ENCODE measurements at regions not wholly inside any gene's neighbourhood (a gene's known extent, or its start where the extent isn't known, plus 50 kb on each side); places are given as distances from the start of the nearest gene placed in this dataset.
"Not testable (repeated sequence)": the region's sequence is repeated elsewhere in the genome, so short reads cannot be mapped to it uniquely, and the experiment has no call there.

DNA sequence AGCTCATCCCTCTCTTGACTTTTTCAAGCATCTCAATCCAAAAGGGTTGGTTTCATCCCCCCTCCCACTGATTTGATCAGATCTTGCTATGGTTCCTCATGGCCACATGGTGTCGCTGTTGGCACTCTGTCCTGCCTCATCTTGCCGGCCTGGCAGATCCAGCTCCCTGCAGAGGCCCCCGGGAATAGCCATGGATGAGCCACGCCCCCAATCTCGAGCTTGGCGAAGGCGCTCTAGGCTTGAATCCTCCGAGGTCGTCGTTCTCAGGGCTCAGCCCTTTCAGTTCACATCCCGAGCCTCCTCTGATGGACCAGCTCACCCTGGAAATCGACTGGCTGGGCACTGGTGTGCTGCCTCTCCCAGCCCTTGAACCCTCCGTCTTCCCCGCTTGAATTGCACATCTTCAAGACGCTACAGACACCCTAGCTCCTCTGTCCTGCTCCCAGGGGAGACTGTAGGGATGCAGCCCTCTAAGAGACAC is 628.7 kb downstream of the TYW1 start:
- peak; percentile 76 for DNase-seq

DNA sequence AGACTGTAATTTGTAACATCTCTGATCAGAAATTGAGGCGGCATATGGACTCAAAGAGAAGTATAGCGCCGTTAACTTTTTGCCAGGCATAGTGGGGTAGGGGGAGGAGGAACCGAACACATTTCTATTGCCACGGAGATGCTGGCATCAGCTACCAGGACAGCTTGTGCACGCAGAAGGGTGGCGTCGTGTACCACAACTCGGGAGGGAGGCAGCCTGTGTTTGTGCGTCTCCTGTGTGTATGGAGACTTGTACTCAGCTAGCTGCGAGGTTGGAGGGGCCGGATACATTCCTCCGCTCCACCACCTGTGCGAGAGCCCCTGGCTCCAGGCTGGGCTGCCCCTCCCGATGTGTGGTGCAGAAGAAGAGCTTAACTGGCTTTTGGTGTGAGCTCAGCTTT is 634.8 kb downstream of the TYW1 start:
- DNase-seq: no peak

DNA sequence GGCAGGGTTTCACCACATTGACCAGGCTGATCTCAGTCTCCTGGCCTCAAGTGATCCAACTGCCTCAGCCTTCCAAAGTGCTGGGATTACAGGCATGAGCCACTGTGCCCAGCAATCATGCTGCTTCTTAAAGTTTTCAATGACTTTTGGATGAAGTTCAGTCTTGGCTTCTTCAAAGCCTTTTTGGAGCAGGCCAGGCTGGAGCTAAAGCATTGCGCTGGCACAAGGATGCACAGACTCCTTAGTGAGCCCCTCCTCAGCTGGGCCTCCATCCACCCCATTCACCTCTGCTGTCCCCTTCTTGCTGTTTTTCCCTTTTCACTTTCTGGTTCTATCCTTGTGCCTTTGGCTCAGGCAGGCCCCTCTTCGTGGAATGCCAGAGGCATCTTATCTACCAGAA is 638.6 kb downstream of the TYW1 start:
- DNase-seq: no peak

DNA sequence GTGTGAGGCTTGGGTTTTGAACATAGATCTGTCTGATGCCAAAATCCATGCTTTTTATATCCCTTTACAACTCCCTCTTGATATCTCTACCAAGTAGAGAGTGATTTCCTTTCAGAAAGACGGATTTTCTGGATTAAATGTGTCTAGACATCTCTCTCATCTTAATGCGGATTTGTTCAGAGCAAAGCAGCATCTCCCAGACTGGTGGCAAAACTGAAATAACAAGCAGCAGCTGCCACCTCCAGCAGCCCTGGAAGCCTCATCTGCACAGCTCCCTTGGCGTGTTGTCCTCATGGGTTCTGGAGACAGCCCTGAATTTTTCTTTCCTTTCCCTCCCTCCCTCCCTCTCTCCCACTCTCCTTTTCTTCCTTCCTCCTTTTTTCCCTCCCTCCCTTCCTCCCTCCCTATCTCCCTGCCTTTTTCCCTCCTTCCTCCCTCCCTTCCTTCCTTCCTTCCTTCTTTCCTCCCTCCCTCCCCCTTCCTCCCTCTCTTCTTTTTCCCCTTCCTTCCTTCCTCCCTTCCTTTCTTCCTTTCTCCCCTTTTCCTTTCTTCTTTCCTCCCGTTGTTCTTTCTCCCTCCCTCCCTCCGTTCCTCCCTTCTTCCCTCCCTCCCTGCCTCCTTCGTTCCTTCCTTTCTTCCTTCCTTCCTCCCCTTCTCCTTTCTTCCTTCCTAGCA is 639.9 kb downstream of the TYW1 start:
- no peak for DNase-seq

DNA sequence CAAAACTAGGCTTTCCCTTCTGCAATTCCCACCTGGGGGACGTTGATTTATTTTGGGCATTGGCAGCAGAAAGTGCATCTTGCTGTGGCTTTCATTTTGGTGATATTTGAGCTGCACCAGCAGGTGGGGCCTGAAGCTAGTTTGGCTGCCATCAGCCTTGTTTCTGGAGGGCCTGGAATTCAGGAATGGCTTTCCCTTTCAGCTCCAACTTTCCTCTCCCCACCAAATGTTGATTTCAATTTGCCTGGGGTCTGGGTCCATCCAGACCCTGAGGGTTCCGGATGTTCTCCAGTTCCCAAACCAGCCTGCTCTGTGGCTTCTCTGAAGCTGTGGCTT is 640.4 kb downstream of the TYW1 start:
- no peak for DNase-seq

DNA sequence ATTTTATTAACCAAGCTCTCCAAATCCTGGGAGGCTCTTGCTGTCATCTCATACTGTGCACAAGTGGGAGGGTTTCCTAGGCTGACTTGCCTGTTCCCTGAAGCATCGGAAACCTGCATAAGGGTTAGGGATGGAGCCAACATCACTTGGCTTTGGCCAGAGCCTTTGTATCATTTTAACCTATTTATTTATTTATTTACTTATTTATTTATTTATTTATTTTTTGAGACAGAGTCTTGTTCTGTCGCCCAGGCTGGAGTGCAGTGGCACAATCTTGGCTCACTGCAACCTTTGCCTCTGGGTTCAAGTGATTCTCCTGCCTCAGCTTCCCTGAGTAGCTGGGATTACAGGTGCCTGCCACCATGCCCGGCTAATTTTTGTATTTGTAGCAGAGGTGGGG is 645.9 kb downstream of the TYW1 start:
- DNase-seq: not testable (repeated sequence)

DNA sequence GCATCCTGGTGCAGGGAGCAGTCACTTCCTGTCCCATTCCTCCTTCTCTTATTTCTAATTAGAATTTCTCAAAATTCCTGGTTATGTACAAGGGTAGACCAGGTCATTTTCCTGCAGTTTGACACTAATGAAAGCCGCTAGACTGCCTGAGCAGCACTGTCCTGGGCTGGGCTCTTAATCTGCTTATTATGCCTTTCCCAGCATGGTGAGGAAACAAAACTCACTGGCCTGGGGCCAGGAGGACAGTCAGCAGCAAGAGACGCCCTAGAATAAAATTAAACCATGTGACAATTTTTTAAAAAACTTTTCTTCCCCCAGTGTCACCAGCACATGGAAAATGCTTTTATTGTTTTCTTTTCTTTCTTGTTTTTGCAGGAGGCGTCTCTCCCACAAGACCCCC is 647.5 kb downstream of the TYW1 start:
- no peak for DNase-seq

DNA sequence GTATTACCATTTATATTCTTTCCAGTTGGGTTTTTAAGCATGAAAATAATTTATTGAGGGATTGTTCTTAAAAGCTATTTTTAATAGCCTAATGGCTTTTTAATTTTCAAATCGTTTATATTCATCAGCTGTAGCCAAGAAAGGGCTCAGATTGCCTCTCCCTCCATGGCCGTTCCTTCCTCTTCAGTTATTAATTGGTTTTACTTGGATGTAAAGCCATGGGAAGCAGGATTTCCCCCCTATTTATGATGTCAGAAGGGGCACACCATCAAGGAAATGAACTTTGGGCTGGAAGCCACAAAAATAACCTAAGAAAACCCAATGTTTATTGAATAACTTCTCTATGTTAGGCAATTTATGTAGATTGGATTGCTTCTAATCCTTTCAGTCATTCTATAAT is 656.3 kb downstream of the TYW1 start:
- no peak for DNase-seq

DNA sequence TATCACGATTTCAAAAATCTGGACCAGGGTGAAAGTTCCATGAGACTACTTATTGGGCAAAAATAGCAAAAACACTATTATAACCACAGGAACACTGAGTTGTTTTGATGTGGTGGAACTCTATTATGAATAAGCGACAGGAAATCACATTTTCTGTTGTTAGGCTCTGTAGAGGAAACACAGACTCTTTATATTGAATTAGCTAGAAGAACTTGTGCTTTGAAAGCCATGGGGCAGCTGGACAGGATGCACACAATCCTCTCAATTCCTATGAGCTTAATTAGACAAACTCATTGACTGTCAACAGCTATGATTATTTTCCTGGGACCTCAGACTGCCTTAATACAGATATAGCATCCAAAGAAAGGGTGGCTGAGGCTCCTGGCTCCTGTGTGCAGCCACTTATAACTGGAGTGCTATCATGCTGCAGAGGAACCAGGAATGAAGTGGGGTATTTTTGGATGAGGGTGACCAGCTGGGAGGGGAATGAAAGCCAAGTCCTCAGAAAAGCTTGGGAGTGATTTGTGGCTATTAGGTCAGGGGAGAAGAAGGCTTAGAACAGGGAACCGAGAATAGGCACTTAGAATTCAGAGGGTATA is 657.3 kb downstream of the TYW1 start:
- DNase-seq: peak; percentile 78

DNA sequence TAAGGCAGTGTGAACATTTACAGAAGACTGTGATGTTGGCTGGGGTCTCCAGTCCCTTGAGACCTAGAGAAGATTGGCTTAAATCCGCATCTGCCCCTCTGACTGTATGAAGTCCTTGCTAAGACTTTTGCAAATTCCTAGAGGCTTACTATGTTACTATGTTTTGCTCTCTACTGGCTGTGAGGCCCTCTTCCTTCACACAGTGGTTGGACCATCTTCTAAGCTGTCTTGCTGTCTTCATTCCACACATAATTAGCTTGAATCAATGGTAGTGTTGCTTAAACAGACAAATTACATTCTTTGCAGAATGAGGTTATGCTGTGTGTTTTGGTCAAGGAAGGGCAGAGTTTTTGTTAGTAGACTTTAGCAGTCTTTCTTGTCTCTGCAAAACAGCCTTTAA is 658.0 kb downstream of the TYW1 start:
- no peak for DNase-seq

DNA sequence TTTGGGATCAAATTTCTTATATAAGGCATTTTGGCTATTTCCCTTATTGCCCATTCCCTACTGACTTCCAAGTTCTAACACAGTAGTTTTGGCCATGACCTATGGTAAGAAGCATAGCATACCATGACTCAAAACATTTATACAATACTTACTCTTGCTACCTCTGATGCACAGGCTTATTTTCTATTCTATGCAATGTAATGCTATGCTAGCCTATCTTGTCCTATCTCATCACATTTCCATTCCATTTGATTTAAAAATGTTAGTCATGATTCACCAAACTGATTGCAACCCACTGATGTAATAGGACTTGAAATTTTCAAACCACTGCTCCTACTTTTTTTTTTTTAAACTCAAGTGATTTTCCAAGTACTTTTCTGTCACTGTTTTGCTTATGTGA is 658.5 kb downstream of the TYW1 start:
- no peak for DNase-seq

DNA sequence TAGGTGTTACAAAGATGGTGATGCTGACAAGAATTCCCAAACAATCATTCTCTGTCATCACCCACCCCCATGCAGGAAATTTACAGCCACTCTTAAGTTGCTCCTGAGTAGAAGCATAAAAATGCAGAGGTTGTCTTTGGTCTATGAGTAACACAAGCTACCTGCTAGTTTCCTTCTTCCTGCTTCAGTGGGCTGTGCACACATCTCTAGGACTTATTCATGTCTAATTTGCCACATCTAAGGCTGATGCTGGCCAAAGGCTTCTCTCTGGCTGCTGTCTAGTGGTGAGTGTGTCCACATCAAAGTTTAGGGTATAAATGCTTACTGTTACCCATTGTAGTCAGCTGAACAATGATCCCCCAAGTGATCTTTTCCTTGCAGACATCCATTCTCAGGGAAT is 662.5 kb downstream of the TYW1 start:
- no peak for DNase-seq

DNA sequence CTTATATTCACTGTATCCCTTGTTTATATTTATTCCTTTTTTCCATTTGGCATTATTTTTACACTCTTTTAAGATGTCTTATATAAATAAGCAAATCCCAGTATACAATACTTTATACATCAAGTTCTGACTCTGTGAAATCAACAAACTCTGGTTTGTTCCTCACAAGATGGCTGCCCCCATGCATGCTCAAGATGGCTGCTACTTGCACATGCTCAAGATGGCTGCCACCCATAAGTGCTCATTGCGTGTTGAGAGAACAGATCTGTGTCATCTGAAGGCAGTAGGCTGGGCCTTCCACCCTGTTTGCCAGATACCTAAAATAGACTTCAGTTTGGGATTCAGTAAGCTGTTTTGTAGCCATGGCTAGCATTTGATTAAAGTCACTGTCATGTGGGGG is 666.2 kb downstream of the TYW1 start:
- no peak for DNase-seq

DNA sequence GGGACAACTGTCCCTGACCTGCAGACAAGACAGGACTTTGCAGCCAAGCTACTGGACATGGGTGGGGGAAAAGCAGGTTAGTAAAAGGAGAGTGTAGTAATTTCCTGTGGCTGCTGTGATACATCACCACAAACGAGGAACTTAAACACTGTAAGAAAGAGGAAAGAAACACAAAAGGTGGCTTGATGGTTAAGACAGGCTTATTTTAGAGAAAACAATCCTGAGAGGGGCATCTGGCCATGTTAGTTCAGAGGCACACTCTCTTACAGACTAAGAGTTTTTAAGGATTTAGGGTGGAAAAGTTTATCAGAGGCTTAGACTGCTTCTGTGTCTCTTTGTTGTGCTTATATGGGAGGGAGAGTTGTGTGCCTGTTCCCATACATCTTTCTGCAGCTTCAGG is 667.0 kb downstream of the TYW1 start:
- no peak for DNase-seq

DNA sequence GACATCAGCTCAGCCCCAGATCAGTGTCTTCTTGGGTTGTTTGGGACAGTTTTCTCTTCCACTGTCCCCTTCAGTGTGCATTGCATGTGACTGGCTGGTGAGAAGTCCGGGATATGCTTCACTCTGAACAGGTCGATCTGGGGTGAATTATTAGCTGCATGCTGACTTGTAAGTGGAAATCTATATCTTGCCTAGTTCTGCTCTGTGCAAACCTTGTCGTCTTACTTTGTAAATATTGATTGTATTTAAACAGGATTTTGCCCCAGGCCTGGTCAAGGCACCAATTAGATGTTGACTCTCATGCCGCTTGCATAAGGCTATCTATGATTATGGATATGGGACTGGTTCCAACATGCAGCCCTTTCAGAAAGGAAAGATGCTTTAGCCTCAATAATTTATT is 669.7 kb downstream of the TYW1 start:
- DNase-seq: not testable (repeated sequence)

DNA sequence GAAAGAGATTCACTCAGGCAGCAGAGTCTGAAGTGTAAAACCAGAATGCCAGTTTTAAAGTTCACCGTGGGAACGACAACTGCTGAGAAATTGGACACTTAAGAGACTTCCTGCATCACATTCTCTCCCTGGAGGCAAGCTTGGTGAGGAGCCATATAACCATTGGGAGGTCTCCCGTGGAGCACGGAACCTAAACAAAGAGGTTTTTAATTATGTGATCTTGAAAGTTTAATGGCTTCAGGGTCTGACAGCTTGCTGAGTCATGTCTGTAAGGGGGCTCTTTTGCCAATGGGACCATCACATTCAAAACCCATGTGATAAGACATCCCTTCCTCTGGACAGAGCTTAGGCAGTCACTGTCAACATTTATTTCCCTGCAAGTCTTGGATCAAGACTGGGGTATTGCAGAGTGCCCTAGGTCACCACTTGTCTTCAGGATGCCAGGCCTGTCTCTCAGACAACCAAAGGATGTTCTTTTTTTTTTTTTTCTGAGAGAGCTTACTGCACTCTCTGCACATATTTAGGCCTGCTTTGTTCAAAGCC is 674.4 kb downstream of the TYW1 start:
- DNase-seq: no peak

DNA sequence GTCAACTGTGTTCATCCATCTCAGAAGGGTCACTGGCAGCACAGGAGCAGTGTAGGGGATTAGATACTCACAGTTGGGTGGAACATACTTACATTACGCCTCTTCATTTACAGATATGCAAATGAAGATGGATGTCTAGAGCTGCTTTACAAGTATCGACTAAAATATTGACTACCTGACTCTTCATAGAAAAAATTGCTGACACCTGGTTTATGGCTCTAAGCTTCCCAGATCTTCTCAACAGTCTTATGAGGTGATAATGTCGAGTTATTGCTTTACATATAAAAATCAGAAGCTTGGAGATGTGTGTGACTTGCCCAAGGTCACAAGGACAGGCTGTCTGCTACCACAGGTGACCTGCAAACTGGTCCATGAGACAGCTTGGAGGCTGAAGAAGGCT is 677.2 kb downstream of the TYW1 start:
- no peak for DNase-seq

DNA sequence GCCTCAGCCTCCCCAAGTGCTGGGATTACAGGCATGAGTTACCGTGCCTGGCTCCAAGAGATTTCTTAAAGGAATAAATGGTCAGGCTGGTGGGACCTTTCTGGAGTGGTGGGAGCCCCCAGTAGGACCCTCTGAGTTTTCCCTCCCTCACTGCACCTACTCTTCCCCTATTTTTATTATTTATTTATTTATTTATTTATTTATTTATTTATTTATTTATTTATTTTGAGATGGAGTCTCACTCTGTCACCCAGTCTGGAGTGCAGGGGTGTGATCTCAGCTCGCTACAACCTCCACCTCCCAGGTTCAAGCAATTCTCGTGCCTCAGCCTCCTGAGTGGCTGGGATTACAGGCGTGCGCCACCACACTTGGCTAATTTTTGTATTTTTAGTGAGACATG is 678.2 kb downstream of the TYW1 start:
- DNase-seq: not testable (repeated sequence)

DNA sequence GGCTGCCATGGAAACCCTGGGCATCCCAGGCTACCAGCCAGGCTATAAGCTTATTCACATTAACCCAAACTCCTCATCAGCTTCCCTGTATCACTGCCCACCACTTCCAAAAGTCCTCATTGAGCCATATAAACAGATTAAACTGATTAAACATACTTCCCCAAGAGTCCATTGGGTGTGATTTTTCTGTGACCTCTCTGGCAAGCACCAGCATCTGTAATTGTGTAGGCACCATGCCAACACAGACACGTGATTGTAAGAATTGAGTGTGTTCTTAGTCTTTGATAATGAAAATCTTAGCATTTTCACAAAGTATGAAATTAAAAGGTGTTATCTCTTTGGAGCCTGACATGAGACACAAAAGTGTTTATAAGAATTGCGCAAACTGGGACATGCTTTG is 679.3 kb downstream of the TYW1 start:
- no peak for DNase-seq

DNA sequence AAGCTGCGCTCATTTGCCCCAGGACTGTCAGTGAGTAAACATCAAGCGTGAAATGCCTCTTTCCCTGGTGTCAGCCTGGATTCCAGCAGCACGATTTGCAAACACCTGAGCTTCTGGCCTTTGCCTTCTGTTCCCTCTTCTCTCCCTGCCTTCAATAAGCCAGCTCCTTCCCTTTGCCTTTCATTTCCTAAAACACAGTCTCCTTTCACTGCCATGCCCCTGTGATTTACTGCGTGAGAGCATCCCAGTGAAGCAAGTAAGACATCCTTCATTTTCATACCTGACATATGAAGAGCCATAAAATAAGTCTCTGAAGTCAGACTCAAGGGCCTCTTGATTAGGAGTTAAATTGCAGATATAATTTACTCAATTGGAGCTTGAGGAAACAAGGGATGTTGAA is 681.8 kb downstream of the TYW1 start:
- no peak for DNase-seq

DNA sequence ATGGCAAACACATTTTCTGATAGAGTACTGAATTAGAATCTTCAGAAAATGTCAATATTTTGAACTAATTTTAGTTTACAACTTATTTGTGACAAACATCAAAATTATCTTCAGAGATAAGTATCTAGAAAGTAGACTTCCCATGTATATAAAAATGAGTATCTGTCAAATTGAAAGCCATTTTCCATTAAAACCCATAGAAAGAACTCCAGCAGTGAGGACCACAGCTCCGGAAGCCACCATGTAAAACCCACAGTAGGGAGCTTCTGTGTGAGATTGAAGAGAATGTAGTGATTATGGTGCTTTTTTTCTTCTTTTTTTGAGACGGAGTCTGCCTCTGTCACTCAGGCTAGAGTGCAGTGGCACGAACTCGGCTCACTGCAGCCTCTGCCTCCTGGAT is 687.0 kb downstream of the TYW1 start:
- DNase-seq: no peak

DNA sequence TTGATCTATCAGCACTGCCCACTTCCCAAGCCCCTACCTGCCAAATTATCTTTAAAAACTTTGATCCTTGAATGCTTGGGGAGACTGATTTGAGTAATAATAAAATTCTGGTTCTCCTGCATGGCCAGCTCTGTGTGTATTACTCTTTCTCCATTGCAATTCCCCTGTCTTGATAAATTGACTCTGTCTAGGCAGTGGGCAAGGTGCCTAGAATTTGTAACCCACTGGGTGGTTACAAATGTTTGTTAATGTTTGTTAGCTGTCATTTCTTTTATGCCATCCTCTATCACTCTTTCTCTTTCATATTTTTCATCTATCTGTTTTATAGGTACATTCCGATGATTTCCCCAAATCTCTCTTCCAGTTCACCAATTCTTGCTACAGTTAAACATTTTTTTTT is 694.1 kb downstream of the TYW1 start:
- DNase-seq: no peak

DNA sequence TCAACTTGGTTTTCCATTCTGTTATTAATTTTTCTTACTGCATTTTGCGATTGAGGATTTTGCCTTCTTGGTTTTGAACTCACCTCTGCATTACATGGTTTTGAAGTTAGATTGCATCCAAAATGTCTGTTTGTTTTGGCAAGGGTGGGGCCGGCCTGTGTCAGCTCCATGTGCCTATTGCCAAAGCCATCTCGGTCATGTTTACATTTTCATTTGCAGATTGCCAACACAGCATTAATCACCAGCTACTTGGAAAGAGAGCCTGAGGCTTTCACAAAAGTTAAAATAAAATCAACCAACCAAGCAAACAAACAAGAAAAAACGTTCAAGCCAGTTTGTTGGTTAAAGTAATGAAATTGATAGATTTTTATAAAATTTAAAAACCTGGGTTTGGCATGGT is 695.8 kb downstream of the TYW1 start:
- DNase-seq: no peak

DNA sequence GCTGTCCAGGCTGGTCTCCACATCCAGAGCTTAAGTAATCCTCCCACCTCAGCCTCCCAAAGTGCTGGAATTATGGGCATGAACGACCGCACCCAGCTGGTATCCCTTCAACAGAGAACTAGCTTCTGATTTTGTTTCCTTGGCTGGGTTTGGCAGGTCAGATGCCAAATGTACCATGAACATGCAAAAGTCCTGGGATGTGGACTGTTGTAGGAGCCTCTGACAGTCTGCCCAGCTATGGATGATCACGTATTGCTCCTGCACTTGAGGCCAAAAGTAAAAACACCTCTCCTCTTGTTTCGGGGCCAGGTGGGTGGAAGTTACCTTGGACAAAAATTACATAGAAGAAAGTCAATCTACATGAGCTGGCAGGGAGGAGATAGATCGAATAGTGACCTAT is 699.5 kb downstream of the TYW1 start:
- no peak for DNase-seq

DNA sequence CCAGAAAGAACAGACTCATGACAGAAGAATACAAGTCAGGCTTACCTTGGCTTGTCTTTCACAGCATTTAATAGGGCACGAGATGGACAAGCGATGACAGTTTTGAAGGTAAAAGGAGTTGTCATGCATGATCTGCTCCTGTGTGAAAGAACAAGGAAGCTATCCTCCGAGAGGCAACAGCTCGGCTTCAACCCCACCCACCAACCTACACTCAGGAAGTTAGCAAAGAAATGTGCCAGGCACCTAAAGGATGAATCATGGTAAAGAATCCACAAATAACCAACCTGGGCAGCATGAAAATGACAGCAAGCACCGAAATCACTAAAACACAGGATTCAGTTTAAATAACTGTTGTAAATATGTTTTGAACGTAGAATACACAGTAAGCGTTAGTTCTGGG is 700.2 kb downstream of the TYW1 start:
- no peak for DNase-seq

Data from NCI-H510A treated with DMSO at 0.1 percent for 48 hours (cell line).